ENCODE measurements at regions not wholly inside any gene's neighbourhood (a gene's known extent, or its start where the extent isn't known, plus 50 kb on each side); places are given as distances from the start of the nearest gene placed in this dataset.

GRCh38 chr3:95151590-95151989 lies 1088.7 kb downstream of the NSUN3 start:
- Histone ChIP-seq H3K27me3 (no peaks in the 10 kb centered on the region), H3K27ac (no peak overlapping the region), H3K4me1 (no peaks in the 10 kb centered on the region), H3K9me3 (no peaks in the 10 kb centered on the region), H3K4me3 (no peak overlapping the region), H3K36me3 (no peaks in the 10 kb centered on the region)
- DNase-seq = no peak
- no peak for TF ChIP-seq POLR2A (IDR thresholded peaks at IDR 0.05)
- no peak for TF ChIP-seq CTCF (IDR thresholded peaks at IDR 0.05)

- Histone ChIP-seq H3K4me1 (no peaks in the 10 kb centered on the region), H3K27me3 (no peaks in the 10 kb centered on the region), H3K4me3 (no peak overlapping the region), H3K36me3 (no peaks in the 10 kb centered on the region), H3K27ac (no peak overlapping the region), H3K9me3 (no peaks in the 10 kb centered on the region)
- TF ChIP-seq POLR2A (IDR thresholded peaks at IDR 0.05) = no peak
- TF ChIP-seq CTCF (IDR thresholded peaks at IDR 0.05) = no peak
- no peak for DNase-seq
These were observed 1091.9 kb downstream of the NSUN3 start for GRCh38 chr3:95154766-95155165.

GRCh38 chr3:95162794-95163193 lies 1099.9 kb downstream of the NSUN3 start:
- Histone ChIP-seq H3K36me3 (no peaks in the 10 kb centered on the region), H3K9me3 (no peaks in the 10 kb centered on the region), H3K4me1 (no peaks in the 10 kb centered on the region), H3K27ac (no peak overlapping the region), H3K27me3 (no peaks in the 10 kb centered on the region), H3K4me3 (no peak overlapping the region)
- no peak for TF ChIP-seq CTCF (IDR thresholded peaks at IDR 0.05)
- no peak for TF ChIP-seq POLR2A (IDR thresholded peaks at IDR 0.05)
- no peak for DNase-seq

DNA sequence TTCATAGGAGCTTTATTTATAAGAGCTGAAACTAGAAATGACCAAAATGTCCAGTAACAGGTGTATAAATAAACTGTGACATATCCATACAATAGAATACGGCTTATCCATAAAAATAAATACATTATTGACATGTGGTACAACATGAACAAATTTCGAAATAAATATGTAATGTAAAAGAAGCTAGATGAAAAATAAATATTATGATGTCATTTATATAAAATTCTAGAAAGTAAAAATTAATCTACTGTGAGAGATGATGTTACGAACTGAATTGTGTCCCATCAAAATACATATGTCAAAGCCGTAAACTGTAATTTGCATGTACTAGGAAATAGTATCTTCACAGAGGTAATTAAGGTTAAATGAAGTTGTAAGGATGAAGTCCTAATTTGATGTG lies 1104.9 kb downstream of the NSUN3 start:
- H3K27me3 ChIP-seq = no peaks in the 10 kb centered on the region
- H3K4me3 ChIP-seq = no peak overlapping the region
- H3K27ac ChIP-seq = no peak overlapping the region
- H3K4me1 ChIP-seq = no peaks in the 10 kb centered on the region
- no peak for DNase-seq
- no peaks in the 10 kb centered on the region for H3K9me3 ChIP-seq
- no peaks in the 10 kb centered on the region for H3K36me3 ChIP-seq
- TF ChIP-seq CTCF (IDR thresholded peaks at IDR 0.05) (no peak), POLR2A (IDR thresholded peaks at IDR 0.05) (no peak)

GRCh38 chr3:95168526-95168925 lies 1105.7 kb downstream of the NSUN3 start:
- Histone ChIP-seq H3K9me3 (no peaks in the 10 kb centered on the region), H3K27me3 (no peaks in the 10 kb centered on the region), H3K4me1 (no peaks in the 10 kb centered on the region), H3K27ac (no peak overlapping the region), H3K36me3 (no peaks in the 10 kb centered on the region), H3K4me3 (no peak overlapping the region)
- DNase-seq = no peak
- TF ChIP-seq CTCF (IDR thresholded peaks at IDR 0.05) = no peak
- TF ChIP-seq POLR2A (IDR thresholded peaks at IDR 0.05) = no peak
